K562 (cell line): ENCODE measurements at regions not wholly inside any gene's neighbourhood (a gene's known extent, or its start where the extent isn't known, plus 50 kb on each side); places are given as distances from the start of the nearest gene placed in this dataset.
A peak's percentile ranks its signal among the peaks of the same experiment; 100 is the strongest.

Experiments used
- ATAC-seq: fragments of 200-7000 bp; cut with Tn5 transposase; 3 replicates; pipeline ENCODE4 v1.9.1; 2020; ENCODE audit warnings: moderate library complexity
- BruUV-seq: library from RNA; stranded (reverse); fragments of 400-500 nt; replicated peaks from 2 replicates; lab custom pipeline; 2021; lab: Mats Ljungman, UMichigan
- CTCF ChIA-PET: fragments of 300-600 bp; formaldehyde crosslinking; extraction: SDS; loops from one replicate; lab custom pipeline; 2021; ENCODE audit warnings: low intra/inter-chr PET ratio; lab: Yijun Ruan, JAX
- POLR2A ChIA-PET: fragments of 300-600, 350-650 bp; sonication (Branson Sonifier 250); formaldehyde crosslinking; extraction: SDS; loops from one replicate; lab custom pipeline; 2021; ENCODE audit warnings: antibody characterized with exemption, inconsistent platforms; lab: Yijun Ruan, JAX
- DNase-seq, 4 experiments: peaks; one replicate each; pipeline versions ENCODE4 v3.0.0 to v3.0.0-alpha.2; 2011 to 2018; ENCODE audit warnings: low spot score in 3 of 4, mixed read lengths in 3 of 4; ENCODE audit errors: extremely low read depth in 1 of 4
- FAIRE-seq: peaks from 2 replicates; lab custom pipeline; 2011; peaks lifted over from hg19 to GRCh38; lab: Jason Lieb, UNC
- H2AFZ ChIP-seq: 2 replicates; pipeline ENCODE4 v1.6.0; 2011; ENCODE audit warnings: low read depth, low read length, control low read depth, inconsistent platforms
- H3K27ac ChIP-seq: fragments of 200-600 bp; 3 replicates; pipeline ENCODE4 v1.8.0; 2011; ENCODE audit warnings: low read depth, mild to moderate bottlenecking, control low read depth, inconsistent platforms, low read length, moderate library complexity, mixed read lengths; ENCODE audit errors: extremely low read depth
- H3K27me3 ChIP-seq, 2 experiments: fragments of 300-600 bp in 1 of 2; 2 replicates in 1 of 2; 3 replicates in 1 of 2; pipeline versions ENCODE4 v1.6.0 to v1.8.0; 2011; ENCODE audit warnings: inconsistent platforms in 2 of 2, low read length in 2 of 2, mild to moderate bottlenecking in 1 of 2, mixed read lengths in 1 of 2, moderate library complexity in 1 of 2; ENCODE audit not compliant: control insufficient read depth in 2 of 2, insufficient read depth in 2 of 2
- H3K36me3 ChIP-seq: fragments of 300-600 bp; 3 replicates; pipeline ENCODE4 v1.8.0; 2011; ENCODE audit warnings: mild to moderate bottlenecking, low read length, inconsistent platforms; ENCODE audit not compliant: control insufficient read depth, insufficient read depth
- H3K4me1 ChIP-seq, 2 experiments: fragments of 200-600 bp in 1 of 2; replicated peaks in 1 of 2; 2 replicates in 1 of 2; 3 replicates in 1 of 2; pipeline versions ENCODE4 v1.5.1 to v1.8.0; 2011; ENCODE audit warnings: inconsistent platforms in 2 of 2, low read length in 2 of 2, mild to moderate bottlenecking in 1 of 2, mixed read lengths in 1 of 2, moderate library complexity in 1 of 2; ENCODE audit not compliant: control insufficient read depth in 2 of 2, insufficient read depth in 2 of 2
- H3K4me2 ChIP-seq: 2 replicates; pipeline ENCODE4 v1.6.1; 2011; ENCODE audit warnings: low read length, control low read depth, inconsistent platforms, mixed read lengths; ENCODE audit not compliant: insufficient read depth
- H3K4me3 ChIP-seq: fragments of 200-600 bp; sonication (generic), shearing (Covaris generic); 2 replicates; pipeline ENCODE4 v1.5.1; 2016; ENCODE audit warnings: control low read depth, inconsistent platforms
- H3K79me2 ChIP-seq: fragments of 200-600 bp; 3 replicates; pipeline ENCODE4 v1.8.0; 2011; ENCODE audit warnings: low read length, inconsistent platforms; ENCODE audit not compliant: control insufficient read depth, insufficient read depth
- H3K9ac ChIP-seq, 2 experiments: 2 replicates each; pipeline versions ENCODE4 v1.6.0 to v1.6.1; 2011; ENCODE audit warnings: low read depth in 2 of 2, low read length in 2 of 2, control low read depth in 1 of 2, inconsistent platforms in 1 of 2, mild to moderate bottlenecking in 1 of 2, mixed read lengths in 1 of 2; ENCODE audit not compliant: insufficient read depth in 1 of 2
- H3K9me1 ChIP-seq: one replicate; pipeline ENCODE4 v1.6.0; 2011; ENCODE audit warnings: inconsistent platforms, mild to moderate bottlenecking, low read length, moderate library complexity; ENCODE audit not compliant: control insufficient read depth, insufficient read depth
- H3K9me3 ChIP-seq: replicated peaks from 2 replicates; pipeline ENCODE4 v1.5.1; 2011; ENCODE audit warnings: low read depth, low read length, inconsistent platforms; ENCODE audit not compliant: control insufficient read depth, insufficient read depth
- H4K20me1 ChIP-seq: replicated peaks from 2 replicates; pipeline ENCODE4 v1.6.1; 2011; ENCODE audit warnings: low read length, inconsistent platforms, mixed read lengths; ENCODE audit not compliant: control insufficient read depth, insufficient read depth
- ATF7 ChIP-seq: fragments of 450-650 bp; IDR thresholded peaks from 2 replicates; pipeline ENCODE4 v1.7.1; 2014; ENCODE audit warnings: mild to moderate bottlenecking, moderate library complexity
- BRF1 ChIP-seq: IDR thresholded peaks from 3 replicates; pipeline ENCODE4 v1.6.1; 2011; ENCODE audit warnings: borderline replicate concordance, mild to moderate bottlenecking; ENCODE audit not compliant: insufficient read length; ENCODE audit errors: extremely low read depth
- E4F1 ChIP-seq: fragments of 250-450 bp; sonication (Bioruptor Pico); IDR thresholded peaks from 2 replicates; pipeline ENCODE4 v1.5.0; 2021; ENCODE audit warnings: mild to moderate bottlenecking, borderline replicate concordance
- HNRNPK ChIP-seq: fragments of 200-400 bp; formaldehyde crosslinking; IDR thresholded peaks from one replicate; pipeline ENCODE4 v1.6.1; 2018; ENCODE audit warnings: mild to moderate bottlenecking, low read depth, low read length; ENCODE audit not compliant: poor library complexity, severe bottlenecking
- HOXB6 ChIP-seq: fragments of 250-450 bp; sonication (Bioruptor Pico); IDR thresholded peaks from 2 replicates; pipeline ENCODE4 v1.5.1; 2022; ENCODE audit warnings: mild to moderate bottlenecking, borderline replicate concordance
- PHB2 ChIP-seq: fragments of 450-650 bp; IDR thresholded peaks from 2 replicates; pipeline ENCODE4 v1.6.1; 2017; ENCODE audit warnings: low read depth
- POLR2A ChIP-seq: fragments of 450-650 bp; conservative IDR thresholded peaks from 2 replicates; pipeline ENCODE4 v1.6.1; 2016
- RBBP5 ChIP-seq: fragments of 200-600 bp; sonication (generic); IDR thresholded peaks from 2 replicates; pipeline ENCODE4 v1.6.1; 2012; ENCODE audit warnings: borderline replicate concordance, mild to moderate bottlenecking, low read length, control low read depth, inconsistent platforms; ENCODE audit not compliant: insufficient read depth, poor library complexity, severe bottlenecking
- SMARCE1 ChIP-seq: fragments of 450-650 bp; IDR thresholded peaks from 2 replicates; pipeline ENCODE4 v1.7.1; 2016; ENCODE audit warnings: mild to moderate bottlenecking
- TAF15 ChIP-seq: fragments of 200-400 bp; formaldehyde crosslinking; IDR thresholded peaks from 2 replicates; pipeline ENCODE4 v1.6.1; 2017; ENCODE audit warnings: mild to moderate bottlenecking, low read depth, low read length, moderate library complexity
- TARDBP ChIP-seq: fragments of 450-650 bp; IDR thresholded peaks from 2 replicates; pipeline ENCODE4 v1.6.1; 2016
- TEAD2 ChIP-seq: fragments of 450-650 bp; IDR thresholded peaks from 2 replicates; pipeline ENCODE4 v1.6.1; 2016; ENCODE audit warnings: missing genetic modification characterization, control low read depth, missing compliant biosample characterization
- ZBTB17 ChIP-seq: fragments of 450-650 bp; formaldehyde crosslinking; IDR thresholded peaks from 2 replicates; pipeline ENCODE4 v1.4.0; 2020; ENCODE audit warnings: mild to moderate bottlenecking
- ZNF140 ChIP-seq: fragments of 250-450 bp; sonication (Bioruptor Pico); IDR thresholded peaks from 2 replicates; pipeline ENCODE4 v1.8.0; 2021; ENCODE audit warnings: moderate library complexity, mild to moderate bottlenecking, inconsistent platforms
- ZNF253 ChIP-seq: fragments of 250-450 bp; sonication (Bioruptor Pico); conservative IDR thresholded peaks from 2 replicates; pipeline ENCODE4 v1.6.1; 2021; ENCODE audit warnings: mild to moderate bottlenecking
- ZNF280B ChIP-seq: fragments of 250-450 bp; sonication (Bioruptor Pico); IDR thresholded peaks from 2 replicates; pipeline ENCODE4 v1.5.1; 2021; ENCODE audit warnings: mild to moderate bottlenecking
- WGBS: fragments of 100-300 bp; shearing (Covaris generic); methylation state at CpG from one replicate; pipeline ENCODE4 v1.1.6; 2016; ENCODE audit warnings: low coverage, mixed read lengths; ENCODE audit not compliant: insufficient coverage; ENCODE audit errors: missing lambda C conversion rate; 5-methylcytosine and 5-hydroxymethylcytosine counted together
- in situ Hi-C: fragments of 300-500 bp; cut with MboI; formaldehyde crosslinking; loops from 4 replicates; pipeline ENCODE4 v1.15.0; 2018; ENCODE audit warnings: inconsistent platforms, mixed read lengths
- intact Hi-C: fragments of 100-400 bp; cut with micrococcal nuclease; formaldehyde crosslinking; loops from 2 replicates; pipeline ENCODE4 v1.14.2; 2022

GRCh38 chr1:115159958-115160357, 70.7 kb upstream of the TSPAN2 start:
- CTCF ChIA-PET = no interaction called here
- POLR2A ChIA-PET = no interaction called here
- Histone ChIP-seq H3K79me2 (no peaks in the 10 kb centered on the region), H3K4me3 (no peak overlapping the region), H3K4me2 (no peak overlapping the region), H3K27ac (no peak overlapping the region)
- no peak for DNase-seq
- in situ Hi-C loops (no loop called here), intact Hi-C loops (no loop called here)
- BruUV-seq = no TSS peak
- TF ChIP-seq RBBP5 (no peak), PHB2 (no peak), HNRNPK (peak; percentile 75)
- TF ChIP-seq, all 486 proteins: peak for 1
- ATAC-seq (no peak), FAIRE-seq (no peak)
- Histone ChIP-seq H3K9me3 (no peaks in the 10 kb centered on the region), H3K9me1 (no peaks in the 10 kb centered on the region), H3K9ac (no peak overlapping the region), H2AFZ (no peak overlapping the region), H3K36me3 (no peaks in the 10 kb centered on the region), H3K4me1 (no peaks in the 10 kb centered on the region), H3K27me3 (no peaks in the 10 kb centered on the region), H4K20me1 (no peaks in the 10 kb centered on the region)

GRCh38 chr1:115158181-115158580, 68.9 kb upstream of the TSPAN2 start:
- no peaks in the 10 kb centered on the region for H3K9me3 ChIP-seq
- intact Hi-C loops = no loop called here
- FAIRE-seq (no peak), DNase-seq (no peak), ATAC-seq (no peak)
- no peaks in the 10 kb centered on the region for H3K79me2 ChIP-seq
- no peaks in the 10 kb centered on the region for H3K9me1 ChIP-seq
- no peaks in the 10 kb centered on the region for H4K20me1 ChIP-seq
- H3K4me2 ChIP-seq = no peak overlapping the region
- 4% methylated on average over 2 of the region's 2 CpGs for WGBS
- H2AFZ ChIP-seq = no peak overlapping the region
- H3K4me3 ChIP-seq = no peak overlapping the region
- no peak overlapping the region for H3K27ac ChIP-seq
- H3K4me1 ChIP-seq = no peaks in the 10 kb centered on the region
- BruUV-seq = no TSS peak
- ChIA-PET CTCF (no interaction called here), POLR2A (interaction anchor here (1.0 kb wide), 1 partner anchor 17 kb away, joined by 3 read pairs; no protein-coding TSS in a partner anchor)
- H3K9ac ChIP-seq = no peak overlapping the region
- no peaks in the 10 kb centered on the region for H3K27me3 ChIP-seq
- in situ Hi-C loops = no loop called here
- H3K36me3 ChIP-seq = no peaks in the 10 kb centered on the region
- TF ChIP-seq BRF1 = no peak
- TF ChIP-seq ATF7 = no peak
- no peak for TF ChIP-seq E4F1 (CRISPR knock-in tag)
- TF ChIP-seq TARDBP = no peak
- TF ChIP-seq ZNF253 = no peak
- no peak for TF ChIP-seq ZBTB17 (CRISPR knock-in tag)
- TF ChIP-seq ZNF140 (CRISPR knock-in tag) = no peak
- TF ChIP-seq ZNF280B (CRISPR knock-in tag) = no peak
- TF ChIP-seq TEAD2 = no peak
- no peak for TF ChIP-seq SMARCE1
- TF ChIP-seq TAF15 = no peak
- TF ChIP-seq POLR2A = no peak
- TF ChIP-seq HOXB6 (CRISPR knock-in tag) = no peak
